ENCODE measurements at regions not wholly inside any gene's neighbourhood (a gene's known extent, or its start where the extent isn't known, plus 50 kb on each side); places are given as distances from the start of the nearest gene placed in this dataset.

- TF ChIP-seq CTCF (conservative IDR thresholded peaks at IDR 0.05) = no peak
- no peak for TF ChIP-seq ZFX (IDR thresholded peaks at IDR 0.05)
Observed at GRCh38 chr20:60121903-60122302, 163.7 kb downstream of the CDH26 start.
